Sigmoid colon (tissue), 6 donors: ENCODE measurements at regions not wholly inside any gene's neighbourhood (a gene's known extent, or its start where the extent isn't known, plus 50 kb on each side); places are given as distances from the start of the nearest gene placed in this dataset.

Experiments
- DNase-seq: peaks from one replicate; pipeline ENCODE4 v3.0.0-alpha.2; 2019
- H3K27ac ChIP-seq, 4 donors: fragments of 200-600 bp; sonication (generic); one replicate each; pipeline ENCODE4 v1.5.1; 2016 to 2019; ENCODE audit warnings: mild to moderate bottlenecking in 1 of 4
- H3K27me3 ChIP-seq, 3 donors: fragments of 200-600 bp; sonication (generic); one replicate each; pipeline ENCODE4 v1.5.1; 2019; ENCODE audit warnings: mild to moderate bottlenecking in 1 of 3
- H3K36me3 ChIP-seq, 4 donors: fragments of 200-600 bp; sonication (generic); one replicate each; pipeline ENCODE4 v1.5.1; 2016 to 2019
- H3K4me1 ChIP-seq, 4 donors: fragments of 200-600 bp; sonication (generic); one replicate each; pipeline ENCODE4 v1.5.1; 2017 to 2019
- H3K4me3 ChIP-seq, 4 donors: fragments of 200-600 bp; sonication (generic); one replicate each; pipeline ENCODE4 v1.5.1; 2017 to 2019; ENCODE audit warnings: mild to moderate bottlenecking in 2 of 4, moderate library complexity in 1 of 4
- H3K9me3 ChIP-seq, 4 donors: fragments of 200-600 bp in 3 of 4; sonication (generic) in 3 of 4; one replicate each; pipeline versions ENCODE4 v1.5.1 to v1.6.1; 2013 to 2019
- EP300 ChIP-seq, 4 donors: sonication (generic); formaldehyde crosslinking; IDR thresholded peaks; one replicate each; pipeline ENCODE4 v1.6.1; 2017; ENCODE audit warnings: antibody characterized with exemption in 4 of 4
- POLR2A ChIP-seq, 2 donors: fragments of 450-650 bp; IDR thresholded peaks; one replicate each; pipeline ENCODE4 v1.6.1; 2016; ENCODE audit warnings: antibody characterized with exemption in 2 of 2, mild to moderate bottlenecking in 2 of 2, moderate library complexity in 2 of 2
- POLR2AphosphoS5 ChIP-seq, 4 donors: sonication (generic); formaldehyde crosslinking; IDR thresholded peaks; one replicate each; pipeline ENCODE4 v1.6.1; 2017; ENCODE audit warnings: antibody characterized with exemption in 4 of 4
- WGBS, 2 donors: extraction: QIAGEN DNeasy Blood & Tissue Kit; methylation state at CpG; one replicate each; pipeline ENCODE4 v1.1.7; 2013; 5-methylcytosine and 5-hydroxymethylcytosine counted together
- intact Hi-C: fragments of 100-400 bp; cut with DNase I; formaldehyde crosslinking; loops from one replicate; pipeline ENCODE4 v1.15.1; 2023
- TF ChIP-seq, protein P1 (sequence below), 4 experiments: fragments of 450-650 bp in 3 of 4; fragments of 200-600 bp in 1 of 4; IDR thresholded peaks; one replicate each; pipeline ENCODE4 v1.5.1; 2016 to 2019; ENCODE audit warnings: antibody characterized with exemption in 4 of 4, mild to moderate bottlenecking in 3 of 4, moderate library complexity in 2 of 4
- donor health status: healthy with polysubstance abuse.
- donor health status: healthy.

DNA sequence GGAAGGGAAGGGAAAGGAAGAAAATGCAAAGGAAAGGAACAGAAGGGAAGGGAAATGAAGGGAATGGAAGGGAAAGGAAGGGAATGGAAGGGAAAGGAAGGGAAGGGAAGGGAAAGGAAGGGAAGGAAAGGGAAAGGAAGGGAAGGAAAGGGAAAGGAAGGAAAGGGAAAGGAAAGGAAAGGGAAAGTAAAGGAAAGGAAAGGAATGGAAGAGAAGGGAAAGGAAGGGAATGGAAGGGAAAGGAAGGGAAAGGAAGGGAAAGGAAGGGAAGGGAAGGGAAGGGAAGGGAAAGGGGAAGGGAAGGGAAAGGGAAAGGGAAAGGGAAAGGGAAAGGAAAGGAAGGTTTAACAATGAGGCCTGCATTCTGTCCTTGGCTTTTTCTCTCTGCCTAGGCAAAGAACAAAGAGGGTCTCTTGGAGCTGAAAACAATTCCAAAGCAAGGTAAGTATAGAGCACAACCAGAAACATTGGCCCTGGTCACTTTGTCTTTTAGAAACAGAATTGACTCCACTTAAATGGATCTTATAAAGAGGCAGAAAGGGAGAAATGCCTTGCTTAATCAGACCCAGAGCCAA is 525.9 kb upstream of the TMPO start:
- Histone ChIP-seq H3K9me3 (peaks cover 0 to 5% (median 4%) of the 10 kb centered on the region in 4 donors), H3K27me3 (no peaks in the 10 kb centered on the region), H3K4me3 (no peak overlapping the region), H3K27ac (no peak overlapping the region), H3K4me1 (no peaks in the 10 kb centered on the region), H3K36me3 (no peaks in the 10 kb centered on the region)
- intact Hi-C loops = no loop called here
- TF ChIP-seq POLR2A (IDR thresholded peaks at IDR 0.05) (no peak), POLR2AphosphoS5 (IDR thresholded peaks at IDR 0.05) (no peak), EP300 (IDR thresholded peaks at IDR 0.05) (no peak)
- TF ChIP-seq, protein P1, sequence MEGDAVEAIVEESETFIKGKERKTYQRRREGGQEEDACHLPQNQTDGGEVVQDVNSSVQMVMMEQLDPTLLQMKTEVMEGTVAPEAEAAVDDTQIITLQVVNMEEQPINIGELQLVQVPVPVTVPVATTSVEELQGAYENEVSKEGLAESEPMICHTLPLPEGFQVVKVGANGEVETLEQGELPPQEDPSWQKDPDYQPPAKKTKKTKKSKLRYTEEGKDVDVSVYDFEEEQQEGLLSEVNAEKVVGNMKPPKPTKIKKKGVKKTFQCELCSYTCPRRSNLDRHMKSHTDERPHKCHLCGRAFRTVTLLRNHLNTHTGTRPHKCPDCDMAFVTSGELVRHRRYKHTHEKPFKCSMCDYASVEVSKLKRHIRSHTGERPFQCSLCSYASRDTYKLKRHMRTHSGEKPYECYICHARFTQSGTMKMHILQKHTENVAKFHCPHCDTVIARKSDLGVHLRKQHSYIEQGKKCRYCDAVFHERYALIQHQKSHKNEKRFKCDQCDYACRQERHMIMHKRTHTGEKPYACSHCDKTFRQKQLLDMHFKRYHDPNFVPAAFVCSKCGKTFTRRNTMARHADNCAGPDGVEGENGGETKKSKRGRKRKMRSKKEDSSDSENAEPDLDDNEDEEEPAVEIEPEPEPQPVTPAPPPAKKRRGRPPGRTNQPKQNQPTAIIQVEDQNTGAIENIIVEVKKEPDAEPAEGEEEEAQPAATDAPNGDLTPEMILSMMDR (IDR thresholded peaks at IDR 0.05) = no peak
- no peak for DNase-seq

DNA sequence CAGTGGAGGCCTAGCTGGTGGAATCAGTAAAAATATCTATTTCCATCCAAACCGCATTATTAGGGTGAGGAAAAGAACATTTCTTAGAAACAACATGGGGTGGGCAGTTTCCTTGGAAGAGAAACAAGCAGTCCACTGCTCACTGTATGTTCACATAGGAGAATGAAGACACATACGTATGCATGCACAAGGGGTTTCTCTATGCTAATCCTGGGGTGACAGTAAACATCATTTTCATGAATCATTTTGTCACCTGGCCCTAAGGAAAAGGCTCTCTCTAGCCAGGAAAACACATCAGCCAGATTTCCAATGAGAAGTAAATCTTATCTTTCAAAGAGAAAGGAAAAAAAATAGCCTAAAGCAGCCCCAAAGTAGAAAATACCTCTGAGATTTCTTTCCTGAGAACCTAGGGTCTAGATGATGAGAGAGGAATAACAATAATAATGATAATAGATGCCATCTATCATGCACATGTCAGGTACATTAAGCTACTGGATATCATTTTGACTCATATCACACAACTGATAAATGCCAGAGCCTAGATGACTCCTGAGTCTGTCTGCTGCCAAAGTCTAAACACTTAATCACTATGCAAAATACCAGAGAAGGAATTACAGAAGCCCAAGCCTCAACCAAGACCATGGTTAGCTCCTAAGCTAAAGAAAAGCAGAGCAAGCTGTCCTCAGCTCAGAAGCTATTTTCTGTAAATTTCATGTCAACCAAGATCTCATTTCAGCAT is 520.5 kb upstream of the TMPO start:
- 89% methylated on average over 2 of the region's 2 CpGs for WGBS, 2 donors
- H3K27me3 ChIP-seq = no peaks in the 10 kb centered on the region
- H3K9me3 ChIP-seq = peaks cover 0 to 7% (median 5%) of the 10 kb centered on the region in 4 donors
- TF ChIP-seq POLR2A (IDR thresholded peaks at IDR 0.05) (no peak), EP300 (IDR thresholded peaks at IDR 0.05) (no peak), POLR2AphosphoS5 (IDR thresholded peaks at IDR 0.05) (no peak)
- TF ChIP-seq, protein P1 (IDR thresholded peaks at IDR 0.05) = no peak
- H3K36me3 ChIP-seq = no peaks in the 10 kb centered on the region
- peaks cover 0 to 5% (median 2%) of the 10 kb centered on the region in 4 donors for H3K4me1 ChIP-seq
- H3K27ac ChIP-seq = no peak overlapping the region
- intact Hi-C loops = no loop called here
- DNase-seq = no peak
- no peak overlapping the region for H3K4me3 ChIP-seq

DNA sequence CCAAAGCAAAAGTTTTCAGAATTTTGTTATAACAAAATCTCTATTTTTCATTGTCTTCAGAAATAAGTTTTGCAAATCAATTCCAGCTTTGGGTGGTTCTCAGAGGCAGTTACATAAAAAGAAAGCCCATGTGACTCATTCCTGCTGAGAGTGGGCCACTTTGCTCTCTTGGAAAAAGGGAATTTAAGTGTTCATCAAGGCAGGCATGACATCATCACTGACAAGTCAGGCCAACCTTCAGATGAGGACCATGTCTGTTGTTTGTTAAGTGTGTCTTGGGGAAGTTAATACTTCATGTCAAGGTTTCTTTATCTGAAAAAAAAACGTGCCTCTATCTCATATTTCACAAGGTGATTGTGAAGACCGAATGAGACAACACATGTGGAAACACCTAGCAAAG is 519.8 kb upstream of the TMPO start:
- 47 to 54% methylated on average over 2 of the region's 2 CpGs for WGBS, 2 donors

DNA sequence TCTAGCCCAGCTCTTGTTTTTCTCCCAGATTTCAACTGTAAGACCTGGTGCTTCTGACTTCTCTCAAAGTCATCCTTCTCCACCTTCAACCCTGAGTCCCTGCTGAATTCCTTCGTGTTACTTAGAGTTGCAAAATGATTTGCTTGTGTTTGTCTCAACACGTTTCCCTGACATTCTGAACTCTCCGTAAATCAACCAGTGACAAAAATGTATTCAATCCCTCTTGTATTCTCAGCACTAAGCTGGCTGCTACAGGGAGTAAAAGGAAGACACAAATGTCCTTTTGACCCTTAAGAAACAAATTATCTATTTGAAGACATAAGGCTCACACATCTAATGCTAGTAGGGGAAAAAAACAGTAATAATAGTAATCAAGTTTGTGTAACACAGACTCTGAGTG is 514.0 kb upstream of the TMPO start:
- Histone ChIP-seq H3K27me3 (no peaks in the 10 kb centered on the region), H3K4me1 (no peaks in the 10 kb centered on the region), H3K4me3 (no peak overlapping the region), H3K36me3 (no peaks in the 10 kb centered on the region), H3K27ac (no peak overlapping the region), H3K9me3 (no peaks in the 10 kb centered on the region)
- no peak for DNase-seq
- intact Hi-C loops = no loop called here
- 52 to 54% methylated on average over 3 of the region's 3 CpGs for WGBS, 2 donors
- TF ChIP-seq EP300 (IDR thresholded peaks at IDR 0.05) = no peak
- no peak for TF ChIP-seq POLR2A (IDR thresholded peaks at IDR 0.05)
- TF ChIP-seq, protein P1 (IDR thresholded peaks at IDR 0.05) = no peak
- no peak for TF ChIP-seq POLR2AphosphoS5 (IDR thresholded peaks at IDR 0.05)

More for the DNA sequence above, 519.8 kb upstream of the TMPO start:
- TF ChIP-seq, protein P1 (IDR thresholded peaks at IDR 0.05) = no peak
- TF ChIP-seq POLR2A (IDR thresholded peaks at IDR 0.05) (no peak), EP300 (IDR thresholded peaks at IDR 0.05) (no peak), POLR2AphosphoS5 (IDR thresholded peaks at IDR 0.05) (no peak)
- intact Hi-C loops = no loop called here
- H3K27ac ChIP-seq = no peak overlapping the region
- H3K27me3 ChIP-seq = no peaks in the 10 kb centered on the region
- no peak overlapping the region for H3K4me3 ChIP-seq
- H3K9me3 ChIP-seq = peaks cover 0 to 7% (median 5%) of the 10 kb centered on the region in 4 donors
- H3K4me1 ChIP-seq = peaks cover 0 to 5% (median 2%) of the 10 kb centered on the region in 4 donors
- DNase-seq = no peak
- H3K36me3 ChIP-seq = no peaks in the 10 kb centered on the region
